NK-92 treated with Interleukin-12 subunit alpha and Interleukin-12 subunit beta, amount 100 ng/mL, for 24 hours (cell line): ENCODE measurements at regions not wholly inside any gene's neighbourhood (a gene's known extent, or its start where the extent isn't known, plus 50 kb on each side); places are given as distances from the start of the nearest gene placed in this dataset.
"Not testable (repeated sequence)": the region's sequence is repeated elsewhere in the genome, so short reads cannot be mapped to it uniquely, and the experiment has no call there.

Experiments used
- DNase-seq: peaks from one replicate; lab custom pipeline; 2025; lab: John Stamatoyannopoulos, UW

- DNase-seq = no peak
Measured at GRCh38 chr9:13443346-13444244, 164.1 kb upstream of the MPDZ start.

- no peak for DNase-seq
Measured at GRCh38 chr9:13439685-13440476, 160.4 kb upstream of the MPDZ start.

- DNase-seq = no peak
Measured at GRCh38 chr9:13437866-13438265, 158.4 kb upstream of the MPDZ start.

- no peak for DNase-seq
Measured at GRCh38 chr9:13436591-13436990, 157.1 kb upstream of the MPDZ start.

GRCh38 chr9:13433453-13433852, 154.0 kb upstream of the MPDZ start:
- not testable (repeated sequence) for DNase-seq

GRCh38 chr9:13432904-13433303, 153.4 kb upstream of the MPDZ start:
- DNase-seq = no peak

- DNase-seq = no peak
Measured at GRCh38 chr9:13431692-13432091, 152.2 kb upstream of the MPDZ start.

- DNase-seq = no peak
Measured at GRCh38 chr9:13431222-13431536, 151.7 kb upstream of the MPDZ start.

- DNase-seq = no peak
Measured at GRCh38 chr9:13430368-13431221, 151.1 kb upstream of the MPDZ start.

- DNase-seq = no peak
Measured at GRCh38 chr9:13429301-13430190, 150.1 kb upstream of the MPDZ start.

- DNase-seq = no peak
Measured at GRCh38 chr9:13428766-13429165, 149.3 kb upstream of the MPDZ start.

- no peak for DNase-seq
Measured at GRCh38 chr9:13427587-13427986, 148.1 kb upstream of the MPDZ start.

GRCh38 chr9:13426606-13427005, 147.1 kb upstream of the MPDZ start:
- no peak for DNase-seq

GRCh38 chr9:13424872-13425271, 145.4 kb upstream of the MPDZ start:
- no peak for DNase-seq

GRCh38 chr9:13424204-13424603, 144.7 kb upstream of the MPDZ start:
- DNase-seq = no peak

- no peak for DNase-seq
Measured at GRCh38 chr9:13414349-13414748, 134.9 kb upstream of the MPDZ start.

- no peak for DNase-seq
Measured at GRCh38 chr9:13412331-13412730, 132.8 kb upstream of the MPDZ start.

GRCh38 chr9:13411791-13412190, 132.3 kb upstream of the MPDZ start:
- DNase-seq = no peak

- no peak for DNase-seq
Measured at GRCh38 chr9:13410566-13411031, 131.1 kb upstream of the MPDZ start.

- no peak for DNase-seq
Measured at GRCh38 chr9:13397661-13398060, 118.2 kb upstream of the MPDZ start.

GRCh38 chr9:13397220-13397619, 117.7 kb upstream of the MPDZ start:
- no peak for DNase-seq
